ENCODE measurements at regions not wholly inside any gene's neighbourhood (a gene's known extent, or its start where the extent isn't known, plus 50 kb on each side); places are given as distances from the start of the nearest gene placed in this dataset.

DNA sequence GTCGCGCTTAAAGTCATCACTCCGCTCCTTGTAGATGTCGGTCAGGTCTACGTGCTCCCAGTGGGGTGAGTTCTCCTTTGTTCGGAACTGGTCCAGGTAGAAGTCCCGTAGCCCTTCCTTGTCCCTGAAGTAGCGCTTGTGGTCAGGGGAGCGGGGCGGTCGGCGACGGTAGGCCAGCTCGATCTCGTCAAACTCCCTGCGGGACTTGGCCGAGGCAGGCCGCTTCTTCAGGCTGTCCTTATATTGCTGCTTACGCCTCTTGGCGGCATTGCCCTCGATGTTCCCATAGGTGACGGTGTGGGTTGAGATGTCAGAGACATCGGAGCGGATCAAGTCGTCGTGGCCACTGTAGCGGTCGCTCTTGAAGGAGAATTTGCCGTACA lies 367.2 kb downstream of the EMP1 start:
- 0 out of 2 replicates have a peak, but pooled peaks cover 8% of the 10 kb centered on the region for H3K27me3 ChIP-seq (ENCODE audit: insufficient read depth, low read length)
- H4K20me1 ChIP-seq (ENCODE audit: insufficient read depth, low read length): no peaks in the 10 kb centered on the region
- H3K4me1 ChIP-seq (ENCODE audit: insufficient read depth, low read length, severe bottlenecking): no peaks in the 10 kb centered on the region
- H3K9ac ChIP-seq (ENCODE audit: low read length): no peak overlapping the region
- TF ChIP-seq, protein P1, sequence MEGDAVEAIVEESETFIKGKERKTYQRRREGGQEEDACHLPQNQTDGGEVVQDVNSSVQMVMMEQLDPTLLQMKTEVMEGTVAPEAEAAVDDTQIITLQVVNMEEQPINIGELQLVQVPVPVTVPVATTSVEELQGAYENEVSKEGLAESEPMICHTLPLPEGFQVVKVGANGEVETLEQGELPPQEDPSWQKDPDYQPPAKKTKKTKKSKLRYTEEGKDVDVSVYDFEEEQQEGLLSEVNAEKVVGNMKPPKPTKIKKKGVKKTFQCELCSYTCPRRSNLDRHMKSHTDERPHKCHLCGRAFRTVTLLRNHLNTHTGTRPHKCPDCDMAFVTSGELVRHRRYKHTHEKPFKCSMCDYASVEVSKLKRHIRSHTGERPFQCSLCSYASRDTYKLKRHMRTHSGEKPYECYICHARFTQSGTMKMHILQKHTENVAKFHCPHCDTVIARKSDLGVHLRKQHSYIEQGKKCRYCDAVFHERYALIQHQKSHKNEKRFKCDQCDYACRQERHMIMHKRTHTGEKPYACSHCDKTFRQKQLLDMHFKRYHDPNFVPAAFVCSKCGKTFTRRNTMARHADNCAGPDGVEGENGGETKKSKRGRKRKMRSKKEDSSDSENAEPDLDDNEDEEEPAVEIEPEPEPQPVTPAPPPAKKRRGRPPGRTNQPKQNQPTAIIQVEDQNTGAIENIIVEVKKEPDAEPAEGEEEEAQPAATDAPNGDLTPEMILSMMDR (IDR thresholded peaks at IDR 0.05; ENCODE audit: low read length): no peak
- TF ChIP-seq EZH2 (IDR thresholded peaks at IDR 0.05; ENCODE audit: borderline replicate concordance, low read length): no peak
- no peaks in the 10 kb centered on the region for H3K36me3 ChIP-seq (ENCODE audit: insufficient read depth, low read length)
- H3K4me2 ChIP-seq (ENCODE audit: low read length): no peak overlapping the region
- no peaks in the 10 kb centered on the region for H3K9me3 ChIP-seq (ENCODE audit: low read length)
- no peaks in the 10 kb centered on the region for H3K9me2 ChIP-seq (ENCODE audit: low read depth, low read length)
- no peak overlapping the region for H3K27ac ChIP-seq (ENCODE audit: low read depth, low read length, poor library complexity, severe bottlenecking)
- no peaks in the 10 kb centered on the region for H3F3A ChIP-seq (ENCODE audit: insufficient read depth, low read length)
- H3K79me2 ChIP-seq (ENCODE audit: insufficient read depth, low read length): no peaks in the 10 kb centered on the region
- no peak overlapping the region for H2AFZ ChIP-seq (ENCODE audit: low read length)
- H3K4me3 ChIP-seq (ENCODE audit: low read depth, low read length, poor library complexity, severe bottlenecking): no peak overlapping the region

DNA sequence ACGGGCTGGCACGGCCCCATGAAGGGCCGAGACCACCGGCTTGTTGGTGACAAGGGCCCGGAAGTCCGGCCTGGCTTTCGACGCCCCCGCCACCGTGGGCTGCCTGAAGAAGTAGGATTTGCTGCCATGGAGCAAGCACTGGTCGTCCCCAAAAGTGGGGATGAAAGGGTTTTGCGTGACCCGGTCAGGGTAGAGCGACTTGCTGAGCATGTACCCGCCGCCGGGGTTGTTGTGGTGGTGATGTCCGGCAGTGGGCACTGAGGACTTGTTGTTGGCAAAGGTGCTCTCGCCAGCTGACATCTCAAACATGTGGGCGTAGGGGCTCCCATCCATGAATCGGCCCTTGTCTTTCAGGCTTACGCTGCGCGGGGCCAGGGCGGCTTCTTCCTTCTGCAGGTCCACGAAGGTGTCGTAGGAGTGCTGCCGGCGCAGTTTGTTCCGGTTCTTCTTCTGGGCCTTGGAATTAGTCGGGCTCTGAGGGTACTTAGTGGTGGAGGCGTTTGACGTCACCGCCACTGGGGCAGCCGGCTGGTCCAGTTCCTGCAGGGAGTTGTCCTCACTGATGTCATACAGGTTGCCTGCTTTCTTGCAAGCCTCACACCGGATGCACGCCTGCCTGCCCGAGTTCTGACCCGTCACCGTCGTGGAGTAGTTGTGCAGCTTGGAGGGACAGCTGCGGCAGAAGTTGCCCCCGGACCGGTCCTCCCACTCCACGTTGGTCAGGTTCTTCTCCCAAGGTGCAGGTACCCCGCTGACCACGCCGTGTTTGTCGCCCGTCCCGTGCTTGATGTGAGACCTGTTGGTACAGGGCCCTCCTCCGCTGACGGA lies 366.6 kb downstream of the EMP1 start:
- no peak overlapping the region for H3K4me2 ChIP-seq (ENCODE audit: low read length)
- no peaks in the 10 kb centered on the region for H4K20me1 ChIP-seq (ENCODE audit: insufficient read depth, low read length)
- no peaks in the 10 kb centered on the region for H3K9me2 ChIP-seq (ENCODE audit: low read depth, low read length)
- H3K27me3 ChIP-seq (ENCODE audit: insufficient read depth, low read length): 0 out of 2 replicates have a peak, but pooled peaks cover 8% of the 10 kb centered on the region
- no peak overlapping the region for H2AFZ ChIP-seq (ENCODE audit: low read length)
- TF ChIP-seq EZH2 (IDR thresholded peaks at IDR 0.05; ENCODE audit: borderline replicate concordance, low read length): no peak
- TF ChIP-seq, protein P1 (IDR thresholded peaks at IDR 0.05; ENCODE audit: low read length): no peak
- H3K9ac ChIP-seq (ENCODE audit: low read length): no peak overlapping the region
- no peaks in the 10 kb centered on the region for H3K36me3 ChIP-seq (ENCODE audit: insufficient read depth, low read length)
- H3K4me3 ChIP-seq (ENCODE audit: low read depth, low read length, poor library complexity, severe bottlenecking): no peak overlapping the region
- no peaks in the 10 kb centered on the region for H3F3A ChIP-seq (ENCODE audit: insufficient read depth, low read length)
- no peaks in the 10 kb centered on the region for H3K9me3 ChIP-seq (ENCODE audit: low read length)
- no peak overlapping the region for H3K27ac ChIP-seq (ENCODE audit: low read depth, low read length, poor library complexity, severe bottlenecking)
- no peaks in the 10 kb centered on the region for H3K79me2 ChIP-seq (ENCODE audit: insufficient read depth, low read length)
- no peaks in the 10 kb centered on the region for H3K4me1 ChIP-seq (ENCODE audit: insufficient read depth, low read length, severe bottlenecking)

DNA sequence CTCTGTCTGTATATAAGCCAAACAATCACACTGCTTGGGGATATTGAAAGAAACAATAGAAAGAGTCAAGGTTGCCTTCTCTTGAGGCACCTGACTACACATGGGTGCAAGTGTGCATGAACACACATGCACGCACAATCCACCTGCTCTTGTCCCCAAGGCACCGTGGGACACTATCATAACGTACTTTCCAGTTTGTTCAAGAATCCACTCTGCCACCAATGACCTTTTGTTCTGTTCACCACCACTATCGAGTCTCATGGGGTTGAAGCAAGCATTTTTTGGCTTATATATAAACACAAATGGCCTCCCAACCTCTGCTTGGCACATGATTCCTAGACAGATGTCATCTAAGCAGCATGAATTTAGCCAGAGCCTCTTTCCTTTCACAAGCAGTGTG lies 365.4 kb downstream of the EMP1 start:
- Histone ChIP-seq H3K27me3 (ENCODE audit: insufficient read depth, low read length) (0 out of 2 replicates have a peak, but pooled peaks cover 3% of the 10 kb centered on the region), H3K79me2 (ENCODE audit: insufficient read depth, low read length) (no peaks in the 10 kb centered on the region), H3K4me1 (ENCODE audit: insufficient read depth, low read length, severe bottlenecking) (no peaks in the 10 kb centered on the region), H3K9me3 (ENCODE audit: low read length) (no peaks in the 10 kb centered on the region), H3K4me2 (ENCODE audit: low read length) (no peak overlapping the region), H3K9ac (ENCODE audit: low read length) (no peak overlapping the region), H3K27ac (ENCODE audit: low read depth, low read length, poor library complexity, severe bottlenecking) (no peak overlapping the region), H3F3A (ENCODE audit: insufficient read depth, low read length) (no peaks in the 10 kb centered on the region), H2AFZ (ENCODE audit: low read length) (no peak overlapping the region), H3K36me3 (ENCODE audit: insufficient read depth, low read length) (no peaks in the 10 kb centered on the region), H3K9me2 (ENCODE audit: low read depth, low read length) (no peaks in the 10 kb centered on the region), H3K4me3 (ENCODE audit: low read depth, low read length, poor library complexity, severe bottlenecking) (no peak overlapping the region), H4K20me1 (ENCODE audit: insufficient read depth, low read length) (no peaks in the 10 kb centered on the region)
- TF ChIP-seq EZH2 (IDR thresholded peaks at IDR 0.05; ENCODE audit: borderline replicate concordance, low read length): no peak
- TF ChIP-seq, protein P1 (IDR thresholded peaks at IDR 0.05; ENCODE audit: low read length): no peak

All from OCI-LY1 (cell line).